Trophoblast cell (in vitro differentiated cells and primary cell): ENCODE measurements at regions not wholly inside any gene's neighbourhood (a gene's known extent, or its start where the extent isn't known, plus 50 kb on each side); places are given as distances from the start of the nearest gene placed in this dataset.

ENCODE experiments used
- DNase-seq, 2 donors: peaks; one replicate each; pipeline ENCODE4 v3.0.0-alpha.2; 2016
- H2AFZ ChIP-seq: 2 replicates; pipeline ENCODE4 v1.6.1; 2013; ENCODE audit warnings: low read length, moderate library complexity, mild to moderate bottlenecking; ENCODE audit not compliant: insufficient read depth, poor library complexity
- H2AK5ac ChIP-seq: 2 replicates; pipeline ENCODE4 v1.6.1; 2013; ENCODE audit warnings: mild to moderate bottlenecking, low read length
- H2BK120ac ChIP-seq: 2 replicates; pipeline ENCODE4 v1.6.1; 2013; ENCODE audit warnings: low read length, mild to moderate bottlenecking, moderate library complexity; ENCODE audit not compliant: insufficient read depth, poor library complexity
- H2BK12ac ChIP-seq: 2 replicates; pipeline ENCODE4 v1.6.1; 2013; ENCODE audit warnings: mild to moderate bottlenecking, low read length, moderate library complexity
- H2BK5ac ChIP-seq: 2 replicates; pipeline ENCODE4 v1.6.1; 2013; ENCODE audit warnings: low read length, low read depth, moderate library complexity, mild to moderate bottlenecking; ENCODE audit not compliant: poor library complexity
- H3K14ac ChIP-seq: 2 replicates; pipeline ENCODE4 v1.6.1; 2013; ENCODE audit warnings: mild to moderate bottlenecking, low read length
- H3K18ac ChIP-seq: 2 replicates; pipeline ENCODE4 v1.6.1; 2013; ENCODE audit warnings: mild to moderate bottlenecking, low read length
- H3K23ac ChIP-seq: 2 replicates; pipeline ENCODE4 v1.6.1; 2013; ENCODE audit warnings: low read length
- H3K27ac ChIP-seq: 2 replicates; pipeline ENCODE4 v1.5.1; 2013; ENCODE audit warnings: low read depth, mild to moderate bottlenecking, inconsistent platforms, low read length, moderate library complexity
- H3K27me3 ChIP-seq: 2 replicates; pipeline ENCODE4 v1.6.1; 2013; ENCODE audit warnings: inconsistent platforms, mild to moderate bottlenecking, low read length, moderate library complexity; ENCODE audit not compliant: insufficient read depth
- H3K36me3 ChIP-seq, 2 experiments: 1 replicate in 1 of 2; 2 replicates in 1 of 2; pipeline ENCODE4 v1.6.1; 2013; ENCODE audit warnings: low read length in 2 of 2, mild to moderate bottlenecking in 2 of 2, moderate library complexity in 1 of 2; ENCODE audit not compliant: insufficient read depth in 2 of 2, control insufficient read depth in 1 of 2
- H3K4ac ChIP-seq: 2 replicates; pipeline ENCODE4 v1.6.1; 2013; ENCODE audit warnings: low read depth, mild to moderate bottlenecking, low read length, moderate library complexity
- H3K4me1 ChIP-seq, 2 experiments: 1 replicate in 1 of 2; 2 replicates in 1 of 2; pipeline ENCODE4 v1.6.1; 2013; ENCODE audit warnings: low read length in 2 of 2, mild to moderate bottlenecking in 2 of 2, moderate library complexity in 1 of 2; ENCODE audit not compliant: insufficient read depth in 2 of 2, control insufficient read depth in 1 of 2
- H3K4me2 ChIP-seq: 2 replicates; pipeline ENCODE4 v1.6.1; 2013; ENCODE audit warnings: inconsistent platforms, mild to moderate bottlenecking, low read length, moderate library complexity
- H3K4me3 ChIP-seq: 2 replicates; pipeline ENCODE4 v1.5.1; 2013; ENCODE audit warnings: mild to moderate bottlenecking, low read depth, low read length, inconsistent platforms
- H3K79me1 ChIP-seq: one replicate; pipeline ENCODE4 v1.6.1; 2013; ENCODE audit warnings: low read length
- H3K79me2 ChIP-seq: 2 replicates; pipeline ENCODE4 v1.6.1; 2013; ENCODE audit warnings: low read length, mild to moderate bottlenecking; ENCODE audit not compliant: control insufficient read depth, insufficient read depth, poor library complexity
- H3K9ac ChIP-seq: 2 replicates; pipeline ENCODE4 v1.6.1; 2013; ENCODE audit warnings: mild to moderate bottlenecking, low read length
- H3K9me3 ChIP-seq: 2 replicates; pipeline ENCODE4 v1.6.1; 2013; ENCODE audit warnings: low read depth, mild to moderate bottlenecking, control low read depth, inconsistent platforms, low read length; ENCODE audit not compliant: insufficient read depth
- H4K12ac ChIP-seq: 2 replicates; pipeline ENCODE4 v1.6.1; 2013; ENCODE audit warnings: low read depth, mild to moderate bottlenecking, low read length, moderate library complexity
- H4K8ac ChIP-seq: 2 replicates; pipeline ENCODE4 v1.6.1; 2013; ENCODE audit warnings: low read depth, mild to moderate bottlenecking, low read length, moderate library complexity
- H4K91ac ChIP-seq: one replicate; pipeline ENCODE4 v1.6.1; 2013; ENCODE audit warnings: low read depth, mild to moderate bottlenecking, low read length, moderate library complexity
- WGBS: extraction: QIAGEN DNeasy Blood & Tissue Kit; methylation state at CpG from one replicate; pipeline ENCODE4 v1.1.7; 2013; ENCODE audit warnings: missing lambda C conversion rate; ENCODE audit not compliant: insufficient read length, insufficient coverage; ENCODE audit errors: extremely low coverage; 5-methylcytosine and 5-hydroxymethylcytosine counted together

- DNase-seq = no peak
- H3K14ac ChIP-seq = no peak overlapping the region
- H2BK120ac ChIP-seq = no peak overlapping the region
- no peak overlapping the region for H3K4ac ChIP-seq
- no peak overlapping the region for H3K27ac ChIP-seq
- H3K23ac ChIP-seq = no peak overlapping the region
- H2BK5ac ChIP-seq = no peak overlapping the region
- no peaks in the 10 kb centered on the region for H3K79me1 ChIP-seq
- H4K8ac ChIP-seq = no peak overlapping the region
- H3K79me2 ChIP-seq = no peaks in the 10 kb centered on the region
- H3K27me3 ChIP-seq = no peaks in the 10 kb centered on the region
- WGBS = no CpG with 5 or more reads among the region's 5 CpGs
- no peak overlapping the region for H2AFZ ChIP-seq
- no peak overlapping the region for H2AK5ac ChIP-seq
- no peak overlapping the region for H3K18ac ChIP-seq
- H3K4me1 ChIP-seq = no peaks in the 10 kb centered on the region
- no peak overlapping the region for H2BK12ac ChIP-seq
- no peak overlapping the region for H3K4me2 ChIP-seq
- no peak overlapping the region for H3K4me3 ChIP-seq
- H4K91ac ChIP-seq = no peak overlapping the region
- no peak overlapping the region for H3K9ac ChIP-seq
- H3K36me3 ChIP-seq = no peaks in the 10 kb centered on the region
- no peaks in the 10 kb centered on the region for H3K9me3 ChIP-seq
- no peak overlapping the region for H4K12ac ChIP-seq
Measured at GRCh38 chr2:38187541-38188011, 111.6 kb upstream of the CYP1B1 start.

GRCh38 chr2:38185012-38185491, 109.1 kb upstream of the CYP1B1 start:
- H2BK120ac ChIP-seq = no peak overlapping the region
- H2AFZ ChIP-seq = no peak overlapping the region
- no peak overlapping the region for H3K4me3 ChIP-seq
- no CpG with 5 or more reads among the region's 1 CpG for WGBS
- no peak overlapping the region for H3K4me2 ChIP-seq
- no peak overlapping the region for H4K12ac ChIP-seq
- H2BK5ac ChIP-seq = no peak overlapping the region
- H3K79me1 ChIP-seq = no peaks in the 10 kb centered on the region
- H3K23ac ChIP-seq = no peak overlapping the region
- H3K18ac ChIP-seq = no peak overlapping the region
- H3K9ac ChIP-seq = no peak overlapping the region
- no peak overlapping the region for H3K4ac ChIP-seq
- H3K9me3 ChIP-seq = no peaks in the 10 kb centered on the region
- H3K27me3 ChIP-seq = no peaks in the 10 kb centered on the region
- no peak overlapping the region for H2AK5ac ChIP-seq
- no peak overlapping the region for H3K27ac ChIP-seq
- H2BK12ac ChIP-seq = no peak overlapping the region
- no peaks in the 10 kb centered on the region for H3K79me2 ChIP-seq
- H3K36me3 ChIP-seq = no peaks in the 10 kb centered on the region
- H4K8ac ChIP-seq = no peak overlapping the region
- no peak for DNase-seq
- H4K91ac ChIP-seq = no peak overlapping the region
- H3K4me1 ChIP-seq = no peaks in the 10 kb centered on the region
- H3K14ac ChIP-seq = no peak overlapping the region

GRCh38 chr2:38182492-38183003, 106.6 kb upstream of the CYP1B1 start:
- Histone ChIP-seq H2AFZ (no peak overlapping the region), H3K23ac (no peak overlapping the region), H4K12ac (no peak overlapping the region), H3K14ac (no peak overlapping the region), H4K8ac (no peak overlapping the region), H3K79me2 (no peaks in the 10 kb centered on the region), H2BK5ac (no peak overlapping the region), H3K4me1 (peaks cover 6 to 8% of the 10 kb centered on the region in 2 experiments), H3K9ac (no peak overlapping the region), H3K79me1 (peaks cover 5% of the 10 kb centered on the region), H4K91ac (no peak overlapping the region), H2BK120ac (no peak overlapping the region), H3K4ac (no peak overlapping the region), H3K4me2 (no peak overlapping the region), H3K4me3 (no peak overlapping the region), H2BK12ac (no peak overlapping the region), H2AK5ac (no peak overlapping the region), H3K18ac (no peak overlapping the region), H3K36me3 (no peaks in the 10 kb centered on the region), H3K9me3 (no peaks in the 10 kb centered on the region), H3K27me3 (no peaks in the 10 kb centered on the region), H3K27ac (no peak overlapping the region)
- WGBS = no CpG with 5 or more reads among the region's 4 CpGs
- DNase-seq = no peak

GRCh38 chr2:38181806-38182491, 106.0 kb upstream of the CYP1B1 start:
- H3K18ac ChIP-seq = no peak overlapping the region
- H4K8ac ChIP-seq = no peak overlapping the region
- no CpG with 5 or more reads among the region's 5 CpGs for WGBS

More at GRCh38 chr2:38181806-38182491, 106.0 kb upstream of the CYP1B1 start:
- Histone ChIP-seq H3K4me3 (no peak overlapping the region), H2BK12ac (no peak overlapping the region), H3K27ac (no peak overlapping the region), H3K4me1 (peaks cover 6 to 8% of the 10 kb centered on the region in 2 experiments), H4K12ac (no peak overlapping the region), H3K79me1 (peaks cover 5% of the 10 kb centered on the region), H3K4ac (no peak overlapping the region), H3K9ac (no peak overlapping the region), H3K79me2 (no peaks in the 10 kb centered on the region), H3K27me3 (no peaks in the 10 kb centered on the region), H2AFZ (no peak overlapping the region), H3K14ac (no peak overlapping the region), H3K4me2 (no peak overlapping the region), H2BK5ac (no peak overlapping the region), H3K23ac (no peak overlapping the region), H2BK120ac (no peak overlapping the region), H3K9me3 (no peaks in the 10 kb centered on the region), H2AK5ac (no peak overlapping the region), H4K91ac (no peak overlapping the region), H3K36me3 (no peaks in the 10 kb centered on the region)
- DNase-seq = no peak
